ENCODE measurements at regions not wholly inside any gene's neighbourhood (a gene's known extent, or its start where the extent isn't known, plus 50 kb on each side); places are given as distances from the start of the nearest gene placed in this dataset.

DNA sequence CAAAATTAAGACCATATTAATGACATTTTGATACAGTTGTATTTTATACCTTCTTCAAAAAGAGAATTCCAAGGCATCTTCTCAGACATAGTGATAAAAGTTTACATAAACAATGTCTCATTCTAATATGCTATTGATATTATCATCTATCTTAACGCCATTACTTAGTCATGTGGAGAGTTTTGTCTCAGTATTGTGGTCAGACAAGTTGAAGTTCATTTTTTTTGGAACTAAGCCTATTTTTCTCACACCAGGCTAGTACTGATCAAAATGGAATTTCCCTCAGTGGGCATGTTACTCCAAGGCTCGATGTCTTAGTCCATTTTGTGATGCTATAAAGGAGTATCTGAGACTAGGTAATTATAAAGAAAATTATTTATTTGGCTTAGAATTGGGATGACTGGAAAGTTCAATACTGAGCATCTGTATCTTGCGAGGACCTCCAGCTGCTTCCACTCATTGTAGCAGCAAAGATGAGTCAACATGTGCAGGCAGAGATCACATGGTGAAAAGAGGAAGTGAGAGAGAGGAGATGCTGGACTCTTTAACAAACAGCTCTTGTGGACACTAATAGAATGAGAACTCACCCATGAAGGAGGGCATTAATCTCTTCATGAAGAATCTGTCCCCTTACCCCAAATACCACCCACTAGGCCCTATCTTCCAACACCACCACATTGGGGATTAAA lies 825.5 kb upstream of the MANEA start:
- TF ChIP-seq, protein P1, sequence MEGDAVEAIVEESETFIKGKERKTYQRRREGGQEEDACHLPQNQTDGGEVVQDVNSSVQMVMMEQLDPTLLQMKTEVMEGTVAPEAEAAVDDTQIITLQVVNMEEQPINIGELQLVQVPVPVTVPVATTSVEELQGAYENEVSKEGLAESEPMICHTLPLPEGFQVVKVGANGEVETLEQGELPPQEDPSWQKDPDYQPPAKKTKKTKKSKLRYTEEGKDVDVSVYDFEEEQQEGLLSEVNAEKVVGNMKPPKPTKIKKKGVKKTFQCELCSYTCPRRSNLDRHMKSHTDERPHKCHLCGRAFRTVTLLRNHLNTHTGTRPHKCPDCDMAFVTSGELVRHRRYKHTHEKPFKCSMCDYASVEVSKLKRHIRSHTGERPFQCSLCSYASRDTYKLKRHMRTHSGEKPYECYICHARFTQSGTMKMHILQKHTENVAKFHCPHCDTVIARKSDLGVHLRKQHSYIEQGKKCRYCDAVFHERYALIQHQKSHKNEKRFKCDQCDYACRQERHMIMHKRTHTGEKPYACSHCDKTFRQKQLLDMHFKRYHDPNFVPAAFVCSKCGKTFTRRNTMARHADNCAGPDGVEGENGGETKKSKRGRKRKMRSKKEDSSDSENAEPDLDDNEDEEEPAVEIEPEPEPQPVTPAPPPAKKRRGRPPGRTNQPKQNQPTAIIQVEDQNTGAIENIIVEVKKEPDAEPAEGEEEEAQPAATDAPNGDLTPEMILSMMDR (IDR thresholded peaks at IDR 0.05; ENCODE audit: low read depth, low read length, missing control alignments): no peak
- H3K4me3 ChIP-seq (ENCODE audit: low read depth, low read length): no peak overlapping the region
- no peak for DNase-seq (ENCODE audit: low read depth)

- DNase-seq (ENCODE audit: low read depth): no peak
Measured at GRCh38 chr6:94736236-94736635, 841.1 kb upstream of the MANEA start.

DNA sequence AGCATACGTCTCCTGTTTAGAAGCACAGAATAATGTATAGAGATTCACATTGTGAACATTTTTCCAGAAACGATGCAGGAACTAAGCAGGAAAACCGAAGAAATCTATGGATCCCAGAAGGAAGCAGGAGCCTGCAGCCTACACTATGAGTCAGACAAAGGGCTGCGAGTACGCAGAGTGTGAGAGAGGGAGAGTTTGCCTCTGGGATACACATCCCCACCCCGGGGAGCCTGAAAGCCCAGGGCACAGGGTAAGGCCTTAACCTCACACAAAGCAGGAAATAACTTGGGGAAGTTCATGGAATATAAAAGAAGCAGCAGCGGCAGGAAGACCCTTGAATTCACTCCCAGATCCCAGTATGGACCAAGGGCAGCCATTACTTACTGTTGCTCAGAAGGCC lies 842.1 kb upstream of the MANEA start:
- TF ChIP-seq, protein P1 (IDR thresholded peaks at IDR 0.05; ENCODE audit: low read depth, low read length, missing control alignments): no peak
- H3K4me3 ChIP-seq (ENCODE audit: low read depth, low read length): no peak overlapping the region
- no peak for DNase-seq (ENCODE audit: low read depth)

More at GRCh38 chr6:94736236-94736635, 841.1 kb upstream of the MANEA start:
- TF ChIP-seq, protein P1 (IDR thresholded peaks at IDR 0.05; ENCODE audit: low read depth, low read length, missing control alignments): no peak
- no peak overlapping the region for H3K4me3 ChIP-seq (ENCODE audit: low read depth, low read length)

DNA sequence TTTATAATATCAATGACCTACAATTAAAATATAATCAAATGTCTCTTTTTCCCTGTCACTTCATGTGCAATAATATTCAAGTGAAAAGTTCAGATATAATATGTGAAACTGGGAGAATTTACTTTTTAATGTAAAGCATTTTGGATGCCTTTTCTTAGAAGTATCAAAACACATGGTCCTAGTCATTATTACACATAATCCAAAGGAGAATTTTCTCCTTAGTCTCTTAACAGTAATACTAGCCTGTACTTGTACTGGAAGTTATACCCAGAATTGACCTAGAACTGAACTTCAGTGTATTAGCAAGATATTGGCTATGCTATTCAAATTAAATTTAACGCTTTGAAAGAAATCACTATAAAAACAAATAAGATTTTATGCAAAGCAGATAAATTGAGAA lies 842.6 kb upstream of the MANEA start:
- DNase-seq (ENCODE audit: low read depth): no peak
- TF ChIP-seq, protein P1 (IDR thresholded peaks at IDR 0.05; ENCODE audit: low read depth, low read length, missing control alignments): no peak
- H3K4me3 ChIP-seq (ENCODE audit: low read depth, low read length): no peak overlapping the region

DNA sequence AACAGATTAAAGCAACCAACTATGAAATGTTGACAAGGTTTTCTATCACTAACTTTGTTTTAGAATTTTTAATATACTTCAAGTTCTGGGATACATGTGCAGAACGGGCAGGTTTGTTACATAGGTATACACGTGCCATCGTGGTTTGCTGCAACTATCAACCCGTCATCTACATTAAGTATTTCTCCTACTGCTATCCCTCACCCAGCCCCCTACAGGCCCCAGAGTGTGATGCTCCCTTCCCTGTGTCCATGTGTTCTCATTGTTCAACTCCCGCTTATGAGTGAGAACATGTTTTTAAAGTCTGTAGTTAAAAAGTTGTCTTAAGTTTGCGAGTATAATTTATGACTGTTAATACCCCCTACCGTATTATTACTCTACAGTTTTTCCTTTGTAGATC lies 844.3 kb upstream of the MANEA start:
- no peak for DNase-seq (ENCODE audit: low read depth)
- TF ChIP-seq, protein P1 (IDR thresholded peaks at IDR 0.05; ENCODE audit: low read depth, low read length, missing control alignments): no peak
- no peak overlapping the region for H3K4me3 ChIP-seq (ENCODE audit: low read depth, low read length)

- DNase-seq (ENCODE audit: low read depth): no peak
- TF ChIP-seq, protein P1 (IDR thresholded peaks at IDR 0.05; ENCODE audit: low read depth, low read length, missing control alignments): no peak
- H3K4me3 ChIP-seq (ENCODE audit: low read depth, low read length): no peak overlapping the region
Measured at GRCh38 chr6:94727710-94728109, 849.6 kb upstream of the MANEA start.

DNA sequence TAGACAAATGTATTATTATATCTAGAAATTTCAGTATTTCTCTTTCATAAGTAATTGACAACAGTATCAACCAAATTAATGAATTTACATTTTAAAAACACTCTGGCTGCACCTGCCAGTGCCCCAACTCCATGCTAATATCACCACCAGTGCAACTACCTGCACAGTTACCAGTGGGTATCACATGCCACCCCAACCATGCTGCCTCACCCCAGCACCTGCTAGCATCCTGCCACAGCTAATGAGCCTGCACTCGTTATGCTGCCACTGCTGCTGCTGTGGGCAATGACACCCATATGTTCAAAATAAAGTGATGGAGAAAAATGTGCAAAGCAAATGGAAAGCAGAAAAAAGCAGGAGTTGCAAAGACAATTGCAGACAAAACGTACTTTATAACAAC lies 855.9 kb upstream of the MANEA start:
- no peak overlapping the region for H3K4me3 ChIP-seq (ENCODE audit: low read depth, low read length)
- TF ChIP-seq, protein P1 (IDR thresholded peaks at IDR 0.05; ENCODE audit: low read depth, low read length, missing control alignments): no peak
- DNase-seq (ENCODE audit: low read depth): no peak

Data from GM12864 (cell line).